Erythroblast (primary cell): ENCODE measurements at regions not wholly inside any gene's neighbourhood (a gene's known extent, or its start where the extent isn't known, plus 50 kb on each side); places are given as distances from the start of the nearest gene placed in this dataset.
"Not testable (repeated sequence)": the region's sequence is repeated elsewhere in the genome, so short reads cannot be mapped to it uniquely, and the experiment has no call there.

Source experiments
- DNase-seq, 2 experiments: peaks; one replicate each; lab custom pipeline; 2025; lab: John Stamatoyannopoulos, UW
- GATA1 ChIP-seq: IDR thresholded peaks from 2 replicates; pipeline ENCODE4 v1.6.1; 2011; ENCODE audit warnings: low read depth, mild to moderate bottlenecking, control low read depth, low read length, moderate library complexity
- POLR2A ChIP-seq: IDR thresholded peaks from 2 replicates; pipeline ENCODE4 v1.6.1; 2011; ENCODE audit warnings: mild to moderate bottlenecking, low read length

DNA sequence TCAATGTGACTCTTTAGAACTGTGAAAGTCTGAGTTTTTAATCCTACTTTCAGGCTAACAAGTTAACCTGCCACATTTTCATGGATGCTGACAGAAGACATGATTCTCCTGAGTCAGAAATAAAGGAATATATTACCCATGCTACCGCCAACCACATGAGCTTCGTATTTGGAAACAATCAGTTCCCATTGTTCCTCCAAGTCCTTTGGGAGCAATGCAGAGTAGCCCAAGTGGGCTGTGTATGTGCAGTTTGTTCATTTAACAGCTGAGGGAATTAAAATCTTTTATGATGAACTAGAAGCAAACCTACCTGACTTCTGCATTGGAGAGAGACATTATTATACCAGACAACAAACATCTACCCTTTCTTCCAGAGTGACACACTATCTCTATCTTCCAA lies 169.3 kb upstream of the BET1 start:
- TF ChIP-seq GATA1 (no peak), POLR2A (no peak)

DNA sequence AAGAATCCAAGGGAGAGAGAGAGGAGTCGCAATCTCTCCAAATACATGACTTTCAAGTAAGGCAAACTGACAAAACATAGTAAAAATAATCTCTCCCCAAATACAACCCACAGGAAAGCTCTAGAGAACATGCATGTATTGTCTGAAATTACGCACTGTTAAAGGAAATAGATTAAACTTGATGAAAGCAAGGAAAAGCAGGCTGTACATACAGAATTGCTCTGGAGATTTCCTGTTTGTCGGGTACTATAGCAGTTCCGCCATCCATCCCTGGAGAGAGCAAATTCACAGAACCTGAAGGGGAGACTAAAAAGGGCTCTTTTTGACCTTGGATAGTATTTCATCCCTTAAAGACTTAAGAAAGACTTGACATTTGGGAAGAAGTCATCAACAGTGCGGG lies 170.2 kb upstream of the BET1 start:
- DNase-seq: no peak
- no peak for TF ChIP-seq POLR2A

More for the DNA sequence above, 169.3 kb upstream of the BET1 start:
- DNase-seq: no peak

DNA sequence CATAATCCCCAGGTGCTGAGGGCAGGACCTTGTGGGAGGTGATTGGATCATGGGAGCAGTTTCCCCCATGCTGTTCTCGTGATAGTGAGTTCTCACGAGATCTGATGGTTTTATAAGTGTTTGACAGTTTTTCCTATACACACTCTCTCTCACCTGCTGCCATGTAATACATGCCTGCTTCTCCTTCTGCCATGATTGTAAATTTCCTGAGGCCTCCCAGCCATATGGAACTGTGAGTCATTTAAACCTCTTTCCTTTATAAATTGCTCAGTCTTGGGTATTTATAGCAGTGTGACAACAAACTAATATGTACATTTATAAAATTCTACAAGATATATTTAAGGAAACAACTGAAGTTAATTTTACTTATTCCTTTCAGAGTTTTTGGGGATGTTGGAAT lies 170.8 kb upstream of the BET1 start:
- TF ChIP-seq GATA1 (no peak), POLR2A (no peak)

DNA sequence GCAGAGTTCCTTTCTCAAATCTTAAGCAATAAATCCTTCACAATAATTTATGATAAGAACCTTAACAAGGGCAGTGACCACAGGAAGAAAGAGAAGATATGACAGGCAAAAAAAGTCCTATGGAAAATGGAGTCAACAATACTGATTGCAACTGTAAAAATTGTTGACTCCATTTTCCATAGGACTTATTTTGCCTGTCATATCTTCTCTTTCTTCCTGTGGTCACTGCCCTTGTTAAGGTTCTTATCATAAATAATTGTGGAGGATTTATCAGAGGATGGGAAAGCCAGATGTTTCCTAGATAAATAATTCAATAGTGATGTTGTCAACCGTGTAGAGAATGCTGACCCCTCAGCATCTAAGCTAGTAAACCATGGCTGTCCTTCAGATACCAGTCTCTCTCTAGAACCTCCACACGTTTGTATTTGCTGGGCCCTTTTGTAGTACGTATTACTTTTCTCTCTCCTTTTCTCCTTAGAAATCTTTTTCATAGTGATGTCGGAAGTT lies 172.6 kb upstream of the BET1 start:
- DNase-seq: no peak
- TF ChIP-seq GATA1: no peak
- no peak for TF ChIP-seq POLR2A

More for the DNA sequence above, 170.8 kb upstream of the BET1 start:
- no peak for DNase-seq

DNA sequence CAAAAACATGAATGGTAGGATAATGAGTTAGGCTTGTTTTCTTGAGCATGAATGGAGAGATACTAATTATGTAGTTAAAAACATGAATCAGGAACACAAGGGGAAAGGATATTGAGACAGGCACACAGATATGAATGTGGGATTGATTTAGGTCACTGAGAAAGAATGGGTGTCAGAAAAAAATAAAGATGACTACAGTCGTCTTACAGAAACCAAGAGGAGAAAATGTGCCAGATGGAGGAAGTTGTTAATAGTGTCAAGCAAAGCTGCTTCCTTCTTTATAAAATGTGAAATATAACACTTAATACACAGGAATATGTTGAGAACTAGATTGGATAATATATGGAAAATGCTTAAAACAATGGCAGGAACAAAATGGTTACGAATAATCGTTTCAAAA lies 173.3 kb upstream of the BET1 start:
- DNase-seq: no peak
- TF ChIP-seq POLR2A (no peak), GATA1 (no peak)

DNA sequence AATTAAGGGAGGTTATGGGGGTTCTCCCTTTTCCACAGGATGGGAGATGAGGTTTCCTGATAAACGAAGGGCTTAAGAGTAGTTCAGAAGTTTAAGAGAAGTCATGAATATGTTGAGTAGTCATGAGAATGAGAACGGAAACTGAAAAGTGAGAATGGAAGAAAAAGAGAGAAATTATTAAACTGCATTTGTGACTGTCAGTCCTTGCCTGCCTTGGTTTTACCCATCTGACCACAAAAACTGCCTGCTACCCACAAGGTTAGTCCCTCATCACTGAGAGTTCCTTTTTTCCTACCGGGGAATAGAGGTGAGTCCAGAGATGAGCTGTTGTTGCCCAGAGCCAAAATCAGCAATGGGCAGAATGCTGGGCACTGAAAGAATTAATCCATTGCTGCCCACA lies 174.1 kb upstream of the BET1 start:
- no peak for DNase-seq
- TF ChIP-seq POLR2A (no peak), GATA1 (no peak)

DNA sequence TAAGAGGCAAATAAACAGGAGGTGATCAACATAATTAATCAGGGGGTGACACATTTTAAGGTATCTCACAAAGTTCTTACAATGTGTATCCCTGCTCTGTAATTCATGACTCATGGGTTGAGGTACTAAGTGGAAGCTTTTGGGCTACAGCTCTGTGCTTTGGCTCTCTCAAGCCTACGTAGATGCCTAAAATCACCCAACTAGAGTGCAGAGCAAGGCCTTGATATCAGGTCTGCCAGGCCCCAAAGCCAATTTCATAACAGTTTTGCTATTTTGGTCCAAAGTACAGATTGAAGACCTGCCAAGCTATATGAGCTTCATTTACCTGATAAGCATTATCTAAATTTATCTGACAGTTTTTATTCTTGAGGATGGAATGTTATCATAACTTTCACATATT lies 175.3 kb upstream of the BET1 start:
- DNase-seq: no peak
- TF ChIP-seq GATA1 (no peak), POLR2A (no peak)

DNA sequence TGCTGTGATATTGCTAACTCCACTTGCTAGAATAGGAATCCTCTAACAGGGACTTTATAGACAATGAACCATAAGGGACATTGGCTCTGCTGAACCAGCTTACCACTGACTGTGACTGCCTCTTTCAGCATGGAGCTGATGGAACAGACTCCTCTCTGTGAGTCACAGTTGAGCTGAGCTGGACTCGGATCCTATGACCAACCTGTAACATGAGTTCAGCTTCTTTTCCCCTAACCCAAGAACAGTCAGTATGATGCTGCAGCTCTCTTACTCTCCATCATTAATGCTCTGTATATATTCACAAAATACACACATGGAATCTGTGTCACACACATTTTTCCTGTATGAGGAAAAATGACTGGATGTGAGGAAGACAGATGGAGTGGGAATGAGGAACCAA lies 177.9 kb upstream of the BET1 start:
- DNase-seq: no peak

DNA sequence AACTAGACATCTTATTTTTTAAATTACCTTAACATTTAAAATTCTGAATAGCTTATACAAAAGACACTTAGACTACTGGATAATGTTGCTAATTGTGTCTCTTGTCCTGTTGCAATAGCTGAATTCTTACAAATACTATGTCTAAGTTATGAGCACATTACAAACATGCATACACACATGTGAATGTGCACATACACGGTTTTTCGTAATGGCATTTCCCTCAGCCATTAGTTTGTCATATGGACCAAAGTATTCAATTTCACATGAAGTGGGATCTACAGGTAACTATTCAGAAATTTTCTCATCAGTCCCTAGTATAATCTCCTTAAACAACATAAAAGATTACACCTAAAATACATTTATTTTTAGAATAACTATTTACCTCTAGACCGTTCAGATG lies 178.6 kb upstream of the BET1 start:
- TF ChIP-seq GATA1 (no peak), POLR2A (no peak)
- DNase-seq: no peak

More for the DNA sequence above, 177.9 kb upstream of the BET1 start:
- TF ChIP-seq GATA1 (no peak), POLR2A (no peak)

DNA sequence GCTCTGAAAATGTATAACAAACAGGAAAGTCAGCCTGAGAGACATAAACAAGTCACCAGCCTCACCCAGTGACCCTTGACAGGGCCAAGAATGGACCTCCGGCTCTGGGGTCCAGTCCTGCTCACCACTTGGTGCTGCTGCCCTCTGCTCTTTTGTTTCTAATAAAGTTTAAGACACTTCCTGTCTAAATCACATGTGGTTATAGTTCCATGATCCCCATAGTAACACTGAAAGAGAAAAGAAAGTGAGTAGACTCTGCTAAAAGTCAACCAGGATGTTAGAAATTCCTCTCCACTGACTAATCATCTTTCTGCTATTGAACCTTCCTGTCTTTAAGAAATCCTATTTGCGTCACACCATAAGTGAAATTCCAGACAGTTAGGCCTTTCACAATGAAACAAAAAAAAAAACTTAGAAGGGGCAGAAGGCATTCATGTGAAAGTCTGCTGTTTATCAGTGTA lies 179.2 kb upstream of the BET1 start:
- DNase-seq: no peak
- TF ChIP-seq GATA1 (no peak), POLR2A (no peak)

DNA sequence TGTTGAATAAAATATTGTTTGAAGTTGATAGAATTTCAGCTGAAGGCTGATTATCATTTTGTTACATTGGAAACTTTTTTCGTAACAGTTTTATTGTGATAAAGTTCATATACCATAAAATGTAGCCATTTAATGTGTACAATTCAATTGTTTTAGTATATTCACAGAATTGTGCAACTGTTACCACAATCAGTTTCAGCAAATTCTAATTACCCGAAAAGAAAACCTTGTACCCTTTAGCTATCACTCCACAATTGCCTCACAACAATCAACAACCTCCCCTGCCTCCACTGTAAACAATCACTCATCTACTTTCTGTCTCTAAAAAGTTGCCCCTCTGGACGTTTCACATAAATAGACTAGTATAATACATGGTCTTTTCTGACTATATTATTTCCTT lies 179.7 kb upstream of the BET1 start:
- TF ChIP-seq POLR2A: no peak
- no peak for TF ChIP-seq GATA1
- no peak for DNase-seq

DNA sequence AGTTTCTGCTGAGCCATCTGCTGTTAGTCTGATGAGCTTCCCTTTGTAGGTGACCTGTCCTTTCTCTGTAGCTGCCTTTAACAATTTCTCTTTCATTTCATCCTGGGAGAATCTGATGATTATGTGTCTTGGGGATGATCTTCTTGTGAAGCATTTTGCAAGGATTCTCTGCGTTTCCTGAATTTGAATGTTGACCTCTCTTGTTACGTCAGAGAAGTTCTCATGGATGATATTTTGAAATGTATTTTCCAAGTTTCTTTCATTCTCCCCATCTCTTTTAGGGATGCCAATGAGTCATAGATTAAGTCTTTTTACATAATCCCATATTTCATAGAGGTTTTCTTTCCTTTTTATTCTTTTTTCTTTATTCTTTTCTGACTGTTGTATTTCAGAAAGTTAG lies 184.2 kb upstream of the BET1 start:
- TF ChIP-seq POLR2A (no peak), GATA1 (no peak)
- no peak for DNase-seq

DNA sequence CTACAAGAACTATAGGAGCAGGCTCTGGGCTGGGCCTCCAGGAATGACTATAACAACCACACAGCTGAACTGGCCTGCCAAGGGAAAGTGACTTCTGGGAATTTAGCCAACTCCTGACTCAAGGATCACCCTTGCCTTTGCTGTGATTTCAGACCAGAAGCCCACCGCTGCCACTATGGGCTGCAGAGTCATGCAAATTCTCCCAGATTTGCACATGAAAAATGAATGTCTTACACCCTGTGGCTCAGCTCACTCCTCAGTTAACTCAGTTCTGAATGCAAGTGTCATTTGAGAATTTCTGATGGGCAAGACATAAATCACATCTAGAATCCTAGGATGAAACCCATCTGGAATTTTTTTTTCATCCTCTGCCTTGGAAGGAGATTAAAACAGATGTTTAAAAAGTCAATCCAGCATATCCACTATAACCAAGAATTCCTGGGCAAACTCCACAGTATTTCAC lies 186.5 kb upstream of the BET1 start:
- TF ChIP-seq GATA1: no peak
- TF ChIP-seq POLR2A: no peak
- no peak for DNase-seq

DNA sequence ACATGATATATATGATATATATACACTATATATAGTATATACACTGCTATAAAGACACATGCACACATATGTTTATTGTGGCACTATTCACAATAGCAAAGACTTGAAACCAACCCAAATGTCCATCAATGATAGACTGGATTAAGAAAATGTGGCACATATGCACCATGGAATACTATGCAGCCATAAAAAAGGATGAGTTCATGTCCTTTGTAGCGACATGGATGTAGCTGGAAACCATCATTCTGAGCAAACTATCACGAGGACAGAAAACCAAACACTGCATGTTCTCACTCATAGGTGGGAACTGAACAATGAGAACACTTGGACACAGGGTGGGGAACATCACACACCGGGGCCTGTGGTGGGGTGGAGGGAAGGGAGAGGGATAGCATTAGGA lies 190.3 kb upstream of the BET1 start:
- DNase-seq: not testable (repeated sequence)

DNA sequence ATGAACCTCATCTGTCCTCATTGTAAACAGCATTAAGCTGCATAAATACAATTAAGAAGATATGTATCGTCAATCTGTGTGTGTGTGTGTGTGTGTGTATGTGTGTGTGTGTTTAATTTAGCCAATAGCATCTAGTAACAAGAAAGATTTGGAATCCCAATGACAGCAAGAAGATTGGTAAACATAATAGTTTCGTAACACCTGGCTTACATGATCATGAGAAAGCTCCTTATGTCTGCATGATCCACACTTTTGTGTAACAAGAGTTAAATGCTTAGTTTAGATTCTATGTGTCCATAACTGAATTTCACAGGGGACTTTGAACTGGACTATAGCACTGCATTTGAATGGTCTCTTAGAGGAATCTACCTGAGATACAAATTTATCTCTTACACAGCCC lies 191.0 kb upstream of the BET1 start:
- DNase-seq: no peak
- no peak for TF ChIP-seq POLR2A
- no peak for TF ChIP-seq GATA1

DNA sequence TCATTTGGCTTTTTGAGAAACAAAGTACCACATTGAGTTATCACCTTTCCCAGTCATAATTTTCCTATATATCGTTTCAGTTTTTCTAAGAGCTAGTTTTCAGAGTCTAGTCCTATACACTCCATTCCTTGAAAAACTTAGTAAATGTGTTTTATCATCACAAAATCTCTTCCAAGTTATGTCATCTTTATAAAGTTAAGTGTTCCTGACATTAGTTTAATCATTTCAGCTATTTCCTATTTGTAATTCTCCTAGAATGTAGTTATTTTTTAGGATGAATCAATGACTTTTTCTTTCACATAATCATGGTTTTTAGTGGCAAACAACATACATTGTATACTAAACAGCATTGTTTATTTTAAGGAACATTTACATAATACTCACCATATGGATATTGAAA lies 191.7 kb upstream of the BET1 start:
- TF ChIP-seq POLR2A (no peak), GATA1 (no peak)

More for the DNA sequence above, 191.7 kb upstream of the BET1 start:
- DNase-seq: no peak
